Astrocyte of the cerebellum (primary cell): ENCODE measurements at regions not wholly inside any gene's neighbourhood (a gene's known extent, or its start where the extent isn't known, plus 50 kb on each side); places are given as distances from the start of the nearest gene placed in this dataset.

ENCODE experiments used
- DNase-seq: peaks from one replicate; pipeline ENCODE4 v3.0.0-alpha.2; 2011; ENCODE audit warnings: low read depth
- H3K4me3 ChIP-seq: 2 replicates; pipeline ENCODE4 v1.5.1; 2011; ENCODE audit warnings: mild to moderate bottlenecking, low read depth, low read length, moderate library complexity
- in situ Hi-C: cut with HindIII; loops from 2 replicates; pipeline ENCODE4 v1.10.0; 2017; ENCODE audit warnings: low sequenced_read_pairs
- TF ChIP-seq, protein P1 (sequence below): IDR thresholded peaks from 2 replicates; pipeline ENCODE4 v1.5.1; 2012; ENCODE audit warnings: low read length, low read depth, moderate library complexity, mild to moderate bottlenecking; ENCODE audit errors: missing control alignments

DNA sequence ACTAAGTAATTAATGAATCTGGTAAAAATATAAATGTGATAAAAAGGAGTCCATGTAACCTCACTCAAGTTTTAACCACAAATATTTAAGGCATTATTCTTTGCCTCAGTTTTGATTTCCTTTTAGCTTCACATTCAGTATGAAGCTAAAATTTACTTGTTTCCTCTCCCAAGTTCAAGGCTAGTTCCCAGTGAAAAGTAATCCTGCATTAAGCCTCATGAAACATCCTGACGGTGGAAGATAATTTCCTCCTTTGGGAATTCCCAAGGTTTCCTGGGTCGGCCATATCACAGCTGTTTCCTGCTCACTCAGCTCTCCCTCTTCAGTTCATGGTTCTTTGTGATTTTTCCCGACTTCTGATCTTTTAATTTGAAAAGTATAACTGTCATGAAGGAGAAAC, 1256.8 kb upstream of the FLRT2 start:
- DNase-seq = no peak
- no peak overlapping the region for H3K4me3 ChIP-seq
- in situ Hi-C loops = no loop called here
- TF ChIP-seq, protein P1, sequence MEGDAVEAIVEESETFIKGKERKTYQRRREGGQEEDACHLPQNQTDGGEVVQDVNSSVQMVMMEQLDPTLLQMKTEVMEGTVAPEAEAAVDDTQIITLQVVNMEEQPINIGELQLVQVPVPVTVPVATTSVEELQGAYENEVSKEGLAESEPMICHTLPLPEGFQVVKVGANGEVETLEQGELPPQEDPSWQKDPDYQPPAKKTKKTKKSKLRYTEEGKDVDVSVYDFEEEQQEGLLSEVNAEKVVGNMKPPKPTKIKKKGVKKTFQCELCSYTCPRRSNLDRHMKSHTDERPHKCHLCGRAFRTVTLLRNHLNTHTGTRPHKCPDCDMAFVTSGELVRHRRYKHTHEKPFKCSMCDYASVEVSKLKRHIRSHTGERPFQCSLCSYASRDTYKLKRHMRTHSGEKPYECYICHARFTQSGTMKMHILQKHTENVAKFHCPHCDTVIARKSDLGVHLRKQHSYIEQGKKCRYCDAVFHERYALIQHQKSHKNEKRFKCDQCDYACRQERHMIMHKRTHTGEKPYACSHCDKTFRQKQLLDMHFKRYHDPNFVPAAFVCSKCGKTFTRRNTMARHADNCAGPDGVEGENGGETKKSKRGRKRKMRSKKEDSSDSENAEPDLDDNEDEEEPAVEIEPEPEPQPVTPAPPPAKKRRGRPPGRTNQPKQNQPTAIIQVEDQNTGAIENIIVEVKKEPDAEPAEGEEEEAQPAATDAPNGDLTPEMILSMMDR = no peak

DNA sequence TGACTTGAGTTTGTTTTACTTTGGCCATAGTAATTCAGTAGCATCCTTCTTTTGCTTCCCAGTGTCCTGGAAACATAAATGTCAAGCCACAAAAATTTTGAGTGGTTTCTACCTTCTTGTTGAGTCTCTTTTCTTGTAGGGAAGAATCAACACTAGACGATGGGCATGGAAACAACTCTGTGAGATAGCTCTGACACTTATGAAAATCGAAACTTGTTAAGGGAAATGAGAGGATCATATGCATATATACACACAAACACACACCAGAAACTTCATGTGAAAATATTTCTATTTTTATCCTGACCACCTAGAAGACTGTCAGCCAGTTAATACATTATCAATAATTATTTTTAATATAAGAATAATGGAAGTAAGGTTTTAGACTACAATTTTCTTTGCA, 1247.3 kb upstream of the FLRT2 start:
- H3K4me3 ChIP-seq = no peak overlapping the region
- TF ChIP-seq, protein P1 = no peak
- no peak for DNase-seq
- in situ Hi-C loops = no loop called here

DNA sequence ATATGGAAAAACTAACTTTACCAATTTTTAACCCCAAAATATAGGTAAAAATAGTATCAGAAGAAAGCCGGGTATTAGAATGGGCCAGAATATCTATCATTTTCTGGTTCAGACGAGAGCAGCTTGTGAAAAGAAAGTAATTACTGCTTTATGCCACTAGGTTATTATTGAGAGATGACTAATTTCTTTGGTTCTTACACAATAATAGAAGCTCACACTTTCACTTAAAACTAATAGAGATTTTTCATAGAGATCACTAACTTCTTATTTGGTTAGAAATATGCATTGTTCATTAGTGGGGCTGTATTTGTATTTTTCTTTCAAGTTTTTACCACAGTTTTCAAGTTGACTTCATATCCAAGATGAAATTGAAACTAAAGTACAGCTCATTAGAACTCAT, 1241.2 kb upstream of the FLRT2 start:
- in situ Hi-C loops = no loop called here
- TF ChIP-seq, protein P1 = no peak
- DNase-seq = no peak

DNA sequence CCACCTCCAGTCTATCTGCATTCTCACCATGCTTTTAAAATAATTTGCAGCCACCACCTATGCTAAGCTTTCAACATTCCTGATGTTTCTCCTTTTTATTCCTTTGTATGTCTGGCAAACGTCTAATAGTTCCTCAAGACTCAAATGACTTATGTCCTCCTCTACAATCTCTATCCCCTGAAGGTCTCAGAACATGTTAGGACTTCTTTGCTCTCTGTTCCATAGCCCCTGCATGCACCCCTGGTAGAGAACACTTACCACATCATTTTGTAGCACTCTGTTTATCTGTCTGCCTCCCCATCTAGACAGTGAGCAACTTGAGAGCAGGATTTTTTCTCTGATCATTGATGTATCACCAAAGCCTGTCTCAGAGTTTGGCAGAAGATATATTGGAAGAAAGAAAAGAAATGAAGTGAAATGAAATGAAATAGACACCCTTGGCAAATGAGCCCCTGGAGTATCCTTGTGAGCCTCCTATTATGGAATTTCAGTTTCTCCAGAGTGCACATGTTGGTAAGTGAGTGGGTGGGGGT, 1231.2 kb upstream of the FLRT2 start:
- in situ Hi-C loops = no loop called here
- H3K4me3 ChIP-seq = no peak overlapping the region
- DNase-seq = no peak
- TF ChIP-seq, protein P1 = no peak

More for the DNA sequence above, 1241.2 kb upstream of the FLRT2 start:
- no peak overlapping the region for H3K4me3 ChIP-seq

DNA sequence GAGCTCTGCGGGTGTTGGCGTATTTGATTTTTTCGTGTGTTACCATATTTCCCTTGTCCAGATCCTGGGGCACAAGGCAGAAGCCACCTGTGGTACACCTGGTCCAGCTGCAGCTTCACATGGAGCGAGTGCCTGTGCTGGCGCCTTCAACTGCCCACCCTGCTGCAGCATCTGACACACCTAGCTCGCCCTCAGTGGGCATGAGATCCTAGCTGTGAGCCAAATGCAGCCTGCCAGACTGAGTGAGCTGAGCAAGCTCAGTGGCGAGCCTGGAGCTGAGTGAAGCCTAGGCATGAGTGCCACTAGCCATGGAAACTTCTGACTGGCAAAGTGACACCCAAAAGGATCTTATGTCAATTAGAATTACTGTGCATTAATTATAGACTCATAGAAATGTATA, 1226.8 kb upstream of the FLRT2 start:
- in situ Hi-C loops = no loop called here
- DNase-seq = no peak
- TF ChIP-seq, protein P1 = no peak
- H3K4me3 ChIP-seq = no peak overlapping the region

DNA sequence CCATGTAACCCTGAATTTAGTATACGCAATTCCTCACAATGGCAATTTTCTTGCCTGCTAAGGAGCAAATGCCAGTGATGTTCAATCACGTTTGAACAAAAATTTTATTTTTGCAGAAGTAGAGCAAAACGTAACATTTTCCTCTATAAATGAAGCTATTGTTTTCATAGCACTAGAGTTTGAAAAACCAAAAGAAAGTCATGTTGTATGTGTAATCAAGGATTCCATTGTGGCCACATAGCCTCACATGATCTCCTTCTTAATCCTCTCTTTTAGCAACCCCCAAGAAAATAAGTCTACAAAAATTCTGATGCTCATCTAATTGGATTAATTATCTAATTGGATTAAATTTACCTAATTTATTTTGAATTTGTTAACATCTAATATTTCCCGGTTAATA, 1217.4 kb upstream of the FLRT2 start:
- TF ChIP-seq, protein P1 = no peak
- no peak for DNase-seq
- no peak overlapping the region for H3K4me3 ChIP-seq
- in situ Hi-C loops = no loop called here

DNA sequence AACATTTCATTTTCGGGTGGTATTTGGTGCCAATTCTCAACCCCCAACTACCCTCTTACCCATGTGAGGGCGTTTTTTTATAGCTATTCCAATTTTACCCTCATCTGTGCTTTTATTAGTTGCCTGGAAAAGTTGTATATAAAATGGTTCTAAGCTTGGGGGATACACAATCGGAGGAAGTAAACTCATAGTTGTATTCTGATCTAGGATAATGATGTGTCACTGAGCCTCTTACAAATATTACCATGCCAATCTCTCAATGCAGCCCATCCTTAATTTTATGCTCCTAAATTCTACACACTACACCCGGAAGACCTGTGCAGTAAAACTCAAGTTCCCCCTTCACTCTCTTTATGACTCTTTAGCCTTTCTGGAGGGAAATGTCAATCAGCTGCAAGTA, 1206.5 kb upstream of the FLRT2 start:
- H3K4me3 ChIP-seq = no peak overlapping the region
- in situ Hi-C loops = no loop called here
- TF ChIP-seq, protein P1 = no peak
- DNase-seq = no peak
